ENCODE measurements at regions not wholly inside any gene's neighbourhood (a gene's known extent, or its start where the extent isn't known, plus 50 kb on each side); places are given as distances from the start of the nearest gene placed in this dataset.

GRCh38 chr3:107068980-107069379, 308.3 kb upstream of the CCDC54 start:
- no peak for TF ChIP-seq CTCF (conservative IDR thresholded peaks at IDR 0.05; ENCODE audit: low read depth in 2 of 2)
- TF ChIP-seq POLR2AphosphoS5 (IDR thresholded peaks at IDR 0.05; ENCODE audit: low read depth), result no peak
- no peak for TF ChIP-seq REST (IDR thresholded peaks at IDR 0.05; ENCODE audit: unreplicated experiment)
- TF ChIP-seq EZH2phosphoT487 (IDR thresholded peaks at IDR 0.05; ENCODE audit: unreplicated experiment), result no peak
- no peak for TF ChIP-seq EZH2 (IDR thresholded peaks at IDR 0.05; ENCODE audit: low read depth, unreplicated experiment)
- no peak for TF ChIP-seq JUNB (IDR thresholded peaks at IDR 0.05; ENCODE audit: unreplicated experiment)

Data from GM23338 (cell line).